ENCODE measurements at regions not wholly inside any gene's neighbourhood (a gene's known extent, or its start where the extent isn't known, plus 50 kb on each side); places are given as distances from the start of the nearest gene placed in this dataset.

DNA sequence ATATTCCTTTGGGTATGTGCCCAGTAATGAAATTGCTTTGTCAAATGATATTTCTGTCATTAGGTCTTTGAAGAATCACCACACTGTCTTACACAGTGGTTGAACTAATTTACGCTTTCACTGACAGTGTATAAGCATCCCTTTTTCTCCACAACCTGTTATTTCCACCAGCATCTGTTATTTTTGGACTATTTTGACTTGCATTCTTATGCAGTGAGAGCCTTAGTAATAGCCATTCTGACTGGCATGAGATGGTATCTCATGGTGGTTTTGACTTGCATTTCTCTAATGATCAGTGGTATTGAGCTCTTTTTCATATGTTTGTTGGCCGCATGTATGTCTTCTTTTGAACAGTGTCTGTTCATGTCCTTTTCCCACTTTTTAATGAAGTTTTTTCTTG, 92.0 kb upstream of the SPATA13 start:
- TF ChIP-seq, protein P1, sequence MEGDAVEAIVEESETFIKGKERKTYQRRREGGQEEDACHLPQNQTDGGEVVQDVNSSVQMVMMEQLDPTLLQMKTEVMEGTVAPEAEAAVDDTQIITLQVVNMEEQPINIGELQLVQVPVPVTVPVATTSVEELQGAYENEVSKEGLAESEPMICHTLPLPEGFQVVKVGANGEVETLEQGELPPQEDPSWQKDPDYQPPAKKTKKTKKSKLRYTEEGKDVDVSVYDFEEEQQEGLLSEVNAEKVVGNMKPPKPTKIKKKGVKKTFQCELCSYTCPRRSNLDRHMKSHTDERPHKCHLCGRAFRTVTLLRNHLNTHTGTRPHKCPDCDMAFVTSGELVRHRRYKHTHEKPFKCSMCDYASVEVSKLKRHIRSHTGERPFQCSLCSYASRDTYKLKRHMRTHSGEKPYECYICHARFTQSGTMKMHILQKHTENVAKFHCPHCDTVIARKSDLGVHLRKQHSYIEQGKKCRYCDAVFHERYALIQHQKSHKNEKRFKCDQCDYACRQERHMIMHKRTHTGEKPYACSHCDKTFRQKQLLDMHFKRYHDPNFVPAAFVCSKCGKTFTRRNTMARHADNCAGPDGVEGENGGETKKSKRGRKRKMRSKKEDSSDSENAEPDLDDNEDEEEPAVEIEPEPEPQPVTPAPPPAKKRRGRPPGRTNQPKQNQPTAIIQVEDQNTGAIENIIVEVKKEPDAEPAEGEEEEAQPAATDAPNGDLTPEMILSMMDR (IDR thresholded peaks at IDR 0.05) = no peak
- TF ChIP-seq POLR2A (IDR thresholded peaks at IDR 0.05) = no peak
